ENCODE measurements at regions not wholly inside any gene's neighbourhood (a gene's known extent, or its start where the extent isn't known, plus 50 kb on each side); places are given as distances from the start of the nearest gene placed in this dataset.

DNA sequence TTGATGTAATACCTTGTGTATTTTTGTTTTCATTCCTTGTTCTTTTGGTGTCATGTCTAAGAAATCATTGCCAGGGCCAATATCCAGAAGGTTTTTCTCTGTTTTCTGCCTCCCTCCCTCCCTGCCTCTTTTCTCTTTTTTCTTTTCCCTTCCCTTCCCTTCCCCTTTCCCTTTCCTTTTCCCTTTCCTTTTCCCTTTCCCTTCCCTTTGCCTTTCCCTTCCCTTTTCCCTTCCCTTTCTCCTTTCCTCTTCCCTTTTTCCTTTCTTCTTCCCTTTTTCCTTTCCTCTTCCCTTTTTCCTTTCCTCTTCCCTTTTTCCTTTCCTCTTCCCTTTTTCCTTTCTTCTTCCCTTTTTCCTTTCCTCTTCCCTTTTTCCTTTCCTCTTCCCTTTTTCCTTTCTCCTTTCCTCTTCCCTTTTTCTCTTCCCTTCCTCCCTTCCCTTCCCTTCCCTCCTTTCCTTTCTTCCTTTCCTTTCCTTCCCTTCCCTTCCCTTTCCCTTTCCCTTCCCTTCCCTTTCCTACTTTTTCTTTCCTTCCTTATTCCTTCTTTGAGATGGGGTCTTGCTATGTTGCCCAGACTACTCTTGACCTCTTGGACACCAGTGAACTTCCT is 646.1 kb downstream of the RAPGEF2 start:
- TF ChIP-seq, protein P1, sequence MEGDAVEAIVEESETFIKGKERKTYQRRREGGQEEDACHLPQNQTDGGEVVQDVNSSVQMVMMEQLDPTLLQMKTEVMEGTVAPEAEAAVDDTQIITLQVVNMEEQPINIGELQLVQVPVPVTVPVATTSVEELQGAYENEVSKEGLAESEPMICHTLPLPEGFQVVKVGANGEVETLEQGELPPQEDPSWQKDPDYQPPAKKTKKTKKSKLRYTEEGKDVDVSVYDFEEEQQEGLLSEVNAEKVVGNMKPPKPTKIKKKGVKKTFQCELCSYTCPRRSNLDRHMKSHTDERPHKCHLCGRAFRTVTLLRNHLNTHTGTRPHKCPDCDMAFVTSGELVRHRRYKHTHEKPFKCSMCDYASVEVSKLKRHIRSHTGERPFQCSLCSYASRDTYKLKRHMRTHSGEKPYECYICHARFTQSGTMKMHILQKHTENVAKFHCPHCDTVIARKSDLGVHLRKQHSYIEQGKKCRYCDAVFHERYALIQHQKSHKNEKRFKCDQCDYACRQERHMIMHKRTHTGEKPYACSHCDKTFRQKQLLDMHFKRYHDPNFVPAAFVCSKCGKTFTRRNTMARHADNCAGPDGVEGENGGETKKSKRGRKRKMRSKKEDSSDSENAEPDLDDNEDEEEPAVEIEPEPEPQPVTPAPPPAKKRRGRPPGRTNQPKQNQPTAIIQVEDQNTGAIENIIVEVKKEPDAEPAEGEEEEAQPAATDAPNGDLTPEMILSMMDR (IDR thresholded peaks at IDR 0.05; ENCODE audit: borderline replicate concordance, extremely low read depth, low read length, poor library complexity, severe bottlenecking) = no peak
- no peak for TF ChIP-seq EZH2 (IDR thresholded peaks at IDR 0.05; ENCODE audit: borderline replicate concordance, low read depth, low read length, severe bottlenecking)
